DOHH2 (cell line): ENCODE measurements at regions not wholly inside any gene's neighbourhood (a gene's known extent, or its start where the extent isn't known, plus 50 kb on each side); places are given as distances from the start of the nearest gene placed in this dataset.

Experiments
- CTCF ChIP-seq: fragments of 200-600 bp; sonication (generic); IDR thresholded peaks from one replicate; pipeline ENCODE4 v1.5.1; 2014; ENCODE audit warnings: antibody characterized with exemption, mild to moderate bottlenecking, low read depth, low read length; ENCODE audit not compliant: poor library complexity, severe bottlenecking
- EZH2phosphoT487 ChIP-seq: fragments of 200-600 bp; sonication (generic); IDR thresholded peaks from 2 replicates; pipeline ENCODE4 v1.6.1; 2017; ENCODE audit warnings: borderline replicate concordance, mild to moderate bottlenecking, antibody characterized with exemption, low read length, moderate library complexity, mixed read lengths

- TF ChIP-seq CTCF = no peak
- TF ChIP-seq EZH2phosphoT487 = no peak
Observed at GRCh38 chr6:132052096-132052495, 100.9 kb upstream of the CCN2 start.
